Coronary artery (tissue), 2 donors: ENCODE measurements at regions not wholly inside any gene's neighbourhood (a gene's known extent, or its start where the extent isn't known, plus 50 kb on each side); places are given as distances from the start of the nearest gene placed in this dataset.
A peak's percentile ranks its signal among the peaks of the same experiment; 100 is the strongest.

Source experiments
- DNase-seq: peaks from one replicate; pipeline ENCODE4 v3.0.0-alpha.2; 2017; ENCODE audit warnings: low spot score
- H3K27ac ChIP-seq, 2 donors: fragments of 200-600 bp; sonication (generic); one replicate each; pipeline ENCODE4 v1.5.1; 2016 to 2019
- H3K4me3 ChIP-seq: fragments of 200-600 bp; sonication (generic); 2 replicates; pipeline ENCODE4 v1.5.1; 2016; ENCODE audit warnings: mild to moderate bottlenecking, moderate library complexity
- TF ChIP-seq, protein P1 (sequence below): fragments of 200-600 bp; sonication (generic); IDR thresholded peaks from one replicate; pipeline ENCODE4 v1.5.1; 2019; ENCODE audit warnings: antibody characterized with exemption

GRCh38 chrX:9205599-9206223 lies 171.8 kb upstream of the FAM9B start:
- TF ChIP-seq, protein P1, sequence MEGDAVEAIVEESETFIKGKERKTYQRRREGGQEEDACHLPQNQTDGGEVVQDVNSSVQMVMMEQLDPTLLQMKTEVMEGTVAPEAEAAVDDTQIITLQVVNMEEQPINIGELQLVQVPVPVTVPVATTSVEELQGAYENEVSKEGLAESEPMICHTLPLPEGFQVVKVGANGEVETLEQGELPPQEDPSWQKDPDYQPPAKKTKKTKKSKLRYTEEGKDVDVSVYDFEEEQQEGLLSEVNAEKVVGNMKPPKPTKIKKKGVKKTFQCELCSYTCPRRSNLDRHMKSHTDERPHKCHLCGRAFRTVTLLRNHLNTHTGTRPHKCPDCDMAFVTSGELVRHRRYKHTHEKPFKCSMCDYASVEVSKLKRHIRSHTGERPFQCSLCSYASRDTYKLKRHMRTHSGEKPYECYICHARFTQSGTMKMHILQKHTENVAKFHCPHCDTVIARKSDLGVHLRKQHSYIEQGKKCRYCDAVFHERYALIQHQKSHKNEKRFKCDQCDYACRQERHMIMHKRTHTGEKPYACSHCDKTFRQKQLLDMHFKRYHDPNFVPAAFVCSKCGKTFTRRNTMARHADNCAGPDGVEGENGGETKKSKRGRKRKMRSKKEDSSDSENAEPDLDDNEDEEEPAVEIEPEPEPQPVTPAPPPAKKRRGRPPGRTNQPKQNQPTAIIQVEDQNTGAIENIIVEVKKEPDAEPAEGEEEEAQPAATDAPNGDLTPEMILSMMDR: no peak
- H3K4me3 ChIP-seq: no peak overlapping the region
- no peak overlapping the region for H3K27ac ChIP-seq
- DNase-seq: no peak

GRCh38 chrX:9207142-9207541 lies 173.2 kb upstream of the FAM9B start:
- H3K4me3 ChIP-seq: peak overlapping the region; percentile 41

GRCh38 chrX:9211269-9211668 lies 177.3 kb upstream of the FAM9B start:
- H3K4me3 ChIP-seq: no peak overlapping the region
- DNase-seq: no peak
- TF ChIP-seq, protein P1: no peak
- no peak overlapping the region for H3K27ac ChIP-seq

More at GRCh38 chrX:9207142-9207541, 173.2 kb upstream of the FAM9B start:
- H3K27ac ChIP-seq: no peak overlapping the region
- no peak for DNase-seq
- TF ChIP-seq, protein P1: no peak

GRCh38 chrX:9221781-9222180 lies 187.9 kb upstream of the FAM9B start:
- H3K27ac ChIP-seq: no peak overlapping the region
- DNase-seq: no peak
- H3K4me3 ChIP-seq: no peak overlapping the region
- TF ChIP-seq, protein P1: no peak

- no peak for DNase-seq
- TF ChIP-seq, protein P1: no peak
- H3K27ac ChIP-seq: no peak overlapping the region
- no peak overlapping the region for H3K4me3 ChIP-seq
These were observed 188.4 kb upstream of the FAM9B start for GRCh38 chrX:9222299-9222698.

DNA sequence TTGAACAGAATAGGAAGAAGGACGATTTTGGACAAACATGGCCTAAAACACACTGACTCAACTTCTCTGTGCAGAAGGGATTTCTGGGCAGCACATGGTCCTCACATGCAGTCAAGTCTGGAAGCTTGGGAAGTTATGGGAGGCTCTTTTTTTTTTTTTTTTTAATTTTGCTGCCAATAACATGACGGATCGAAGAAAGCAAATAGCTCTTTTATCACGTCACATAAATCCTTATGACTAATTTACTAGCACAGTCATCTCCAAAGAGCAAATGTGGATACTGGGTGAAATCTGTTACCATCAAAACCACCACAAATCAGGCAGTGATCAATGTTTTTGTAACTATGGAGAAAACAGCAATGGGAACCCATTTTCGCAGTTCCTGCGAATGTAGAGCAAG lies 193.3 kb upstream of the FAM9B start:
- no peak overlapping the region for H3K4me3 ChIP-seq
- H3K27ac ChIP-seq: no peak overlapping the region
- TF ChIP-seq, protein P1: no peak
- DNase-seq: no peak

DNA sequence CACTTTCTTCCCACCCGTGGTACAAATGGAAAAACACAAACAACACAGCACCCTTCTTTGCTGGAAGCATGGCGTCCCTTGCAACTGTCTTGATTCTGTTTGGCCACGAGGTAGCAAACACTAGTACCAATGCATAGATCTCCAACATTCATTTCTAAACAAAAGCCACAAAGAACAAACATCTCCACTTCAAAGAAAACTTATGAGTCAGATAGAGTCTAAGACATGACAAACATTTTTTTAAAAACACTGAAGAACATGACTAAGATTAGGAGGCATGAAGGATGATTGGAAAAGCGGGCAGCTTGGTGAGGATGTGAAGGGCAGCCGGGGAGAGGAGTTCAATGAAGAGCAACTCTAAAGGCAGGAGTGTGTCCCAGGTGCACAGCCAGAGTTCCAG lies 197.6 kb upstream of the FAM9B start:
- no peak overlapping the region for H3K27ac ChIP-seq
- TF ChIP-seq, protein P1: no peak
- no peak overlapping the region for H3K4me3 ChIP-seq
- DNase-seq: no peak
